Urinary bladder (tissue), 3 donors: ENCODE measurements at regions not wholly inside any gene's neighbourhood (a gene's known extent, or its start where the extent isn't known, plus 50 kb on each side); places are given as distances from the start of the nearest gene placed in this dataset.
"Not testable (repeated sequence)": the region's sequence is repeated elsewhere in the genome, so short reads cannot be mapped to it uniquely, and the experiment has no call there.

Source experiments
- DNase-seq: peaks from one replicate; pipeline ENCODE4 v3.0.0-alpha.2; 2015; ENCODE audit errors: extremely low spot score
- H3K27ac ChIP-seq: one replicate; pipeline ENCODE4 v1.5.1; 2013; ENCODE audit warnings: low read depth, mild to moderate bottlenecking, moderate library complexity
- H3K36me3 ChIP-seq: one replicate; pipeline ENCODE4 v1.6.1; 2013; ENCODE audit warnings: mild to moderate bottlenecking, moderate library complexity; ENCODE audit not compliant: insufficient read depth
- H3K4me1 ChIP-seq: one replicate; pipeline ENCODE4 v1.6.1; 2013; ENCODE audit warnings: mild to moderate bottlenecking, moderate library complexity; ENCODE audit not compliant: insufficient read depth
- H3K4me3 ChIP-seq: one replicate; pipeline ENCODE4 v1.5.1; 2013; ENCODE audit warnings: low read depth, low read length
- WGBS: extraction: QIAGEN DNeasy Blood & Tissue Kit; methylation state at CpG from one replicate; pipeline ENCODE4 v1.1.7; 2013; 5-methylcytosine and 5-hydroxymethylcytosine counted together
- donor health status: healthy with polysubstance abuse.
- donor health status: healthy.

DNA sequence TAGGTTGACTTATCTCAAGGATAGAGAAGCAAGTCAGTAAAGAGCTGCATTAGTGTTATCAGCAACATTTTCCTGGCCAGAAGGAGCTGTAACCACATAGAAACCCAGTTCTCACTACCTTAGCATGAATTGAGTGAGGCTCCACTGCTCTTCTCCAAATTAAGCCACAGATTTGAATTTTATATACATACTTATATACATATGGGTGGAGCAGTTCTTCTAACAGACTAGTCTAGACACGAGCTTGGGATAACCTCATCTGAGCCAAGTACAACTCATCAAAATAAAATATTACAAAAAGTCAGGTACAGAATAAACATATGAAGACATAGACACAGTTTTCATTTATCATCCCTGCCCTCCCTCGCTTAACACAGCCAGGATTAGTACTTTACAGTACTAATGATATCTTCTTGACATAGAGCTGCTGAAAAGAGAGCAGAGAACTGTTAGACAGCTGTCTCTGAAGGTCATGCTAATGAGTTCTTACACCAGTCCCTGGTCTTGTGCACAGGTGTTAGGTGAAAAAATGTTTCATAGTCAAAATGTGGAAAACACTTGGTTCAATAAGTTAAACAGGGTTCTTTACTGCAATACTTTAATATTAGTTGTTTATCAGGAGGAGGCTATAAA is 147.4 kb upstream of the HTR1E start:
- H3K36me3 ChIP-seq = no peaks in the 10 kb centered on the region
- no peak overlapping the region for H3K4me3 ChIP-seq
- DNase-seq = no peak
- 32% methylated on average over 2 of the region's 2 CpGs for WGBS
- H3K4me1 ChIP-seq = no peaks in the 10 kb centered on the region
- no peak overlapping the region for H3K27ac ChIP-seq

GRCh38 chr6:86782328-86782727 is 155.0 kb upstream of the HTR1E start:
- H3K36me3 ChIP-seq = no peaks in the 10 kb centered on the region
- no peaks in the 10 kb centered on the region for H3K4me1 ChIP-seq
- H3K4me3 ChIP-seq = no peak overlapping the region

GRCh38 chr6:86780923-86781322 is 156.4 kb upstream of the HTR1E start:
- 85% methylated on average over 2 of the region's 2 CpGs for WGBS
- DNase-seq = no peak
- Histone ChIP-seq H3K4me1 (no peaks in the 10 kb centered on the region), H3K4me3 (no peak overlapping the region), H3K36me3 (no peaks in the 10 kb centered on the region), H3K27ac (no peak overlapping the region)

More at GRCh38 chr6:86782328-86782727, 155.0 kb upstream of the HTR1E start:
- no peak overlapping the region for H3K27ac ChIP-seq
- DNase-seq = no peak

GRCh38 chr6:86775893-86776292 is 161.4 kb upstream of the HTR1E start:
- Histone ChIP-seq H3K27ac (no peak overlapping the region), H3K36me3 (no peaks in the 10 kb centered on the region), H3K4me1 (no peaks in the 10 kb centered on the region), H3K4me3 (no peak overlapping the region)
- no peak for DNase-seq

- H3K36me3 ChIP-seq = no peaks in the 10 kb centered on the region
- DNase-seq = no peak
- H3K27ac ChIP-seq = no peak overlapping the region
- 84% methylated on average over 1 of the region's 1 CpG for WGBS
- no peak overlapping the region for H3K4me3 ChIP-seq
- H3K4me1 ChIP-seq = no peaks in the 10 kb centered on the region
These were observed 172.1 kb upstream of the HTR1E start for GRCh38 chr6:86765211-86765610.

- DNase-seq, H3K4me1 ChIP-seq, H3K27ac ChIP-seq, H3K36me3 ChIP-seq, H3K4me3 ChIP-seq: not testable (repeated sequence)
These were observed 177.4 kb upstream of the HTR1E start for GRCh38 chr6:86759953-86760352.

DNA sequence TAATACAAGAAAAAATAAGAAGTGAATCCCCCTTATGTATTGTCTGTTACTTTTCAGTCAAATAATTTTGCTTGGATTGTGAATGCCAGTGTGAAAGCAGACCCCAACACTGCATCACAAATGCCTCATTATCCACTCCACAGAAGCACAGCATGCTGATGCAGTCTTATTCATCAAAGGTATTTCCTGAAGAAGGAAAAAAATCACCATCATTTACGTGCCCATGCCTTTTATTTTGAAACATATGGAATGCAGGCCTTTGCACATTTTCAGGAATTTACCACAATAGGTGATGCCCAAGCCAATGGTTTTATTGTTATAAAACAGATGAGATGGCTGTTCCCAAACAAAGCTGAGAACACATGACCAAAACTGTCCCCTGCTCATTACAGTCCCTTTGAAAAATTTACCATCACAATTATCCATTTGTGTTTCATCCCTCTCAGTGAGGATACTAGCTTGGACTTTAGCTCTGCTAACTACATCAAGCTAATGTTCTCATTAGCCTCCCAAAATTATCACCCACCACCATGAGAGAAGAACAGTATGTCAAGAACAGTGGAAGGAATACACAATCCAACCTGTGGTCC is 180.6 kb upstream of the HTR1E start:
- no peak overlapping the region for H3K27ac ChIP-seq
- 42% methylated on average over 1 of the region's 1 CpG for WGBS
- H3K4me3 ChIP-seq = no peak overlapping the region
- no peaks in the 10 kb centered on the region for H3K4me1 ChIP-seq
- no peak for DNase-seq
- no peaks in the 10 kb centered on the region for H3K36me3 ChIP-seq

- Histone ChIP-seq H3K4me3 (no peak overlapping the region), H3K36me3 (no peaks in the 10 kb centered on the region), H3K4me1 (no peaks in the 10 kb centered on the region), H3K27ac (no peak overlapping the region)
- DNase-seq = no peak
- 57% methylated on average over 1 of the region's 1 CpG for WGBS
These were observed 193.3 kb upstream of the HTR1E start for GRCh38 chr6:86744048-86744447.

DNA sequence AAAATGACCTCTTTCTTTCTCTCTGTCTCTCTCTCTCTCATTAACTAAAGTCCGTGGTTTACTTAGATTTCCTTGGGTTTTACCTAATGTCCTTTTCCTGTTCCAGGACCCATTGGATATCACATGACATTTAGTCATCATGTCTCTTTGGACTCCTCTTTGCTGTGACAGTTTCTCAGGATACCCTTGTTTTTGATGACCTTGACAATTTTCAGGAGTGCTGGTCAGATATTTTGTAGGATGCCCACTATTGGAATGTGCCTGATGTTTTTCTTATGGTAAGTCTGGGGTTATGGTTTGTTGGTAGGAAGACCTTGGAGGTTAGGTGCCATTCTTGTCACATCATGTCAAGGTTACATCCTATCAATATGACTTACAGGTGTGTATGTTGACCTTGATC is 199.2 kb upstream of the HTR1E start:
- Histone ChIP-seq H3K36me3 (no peaks in the 10 kb centered on the region), H3K4me3 (no peak overlapping the region), H3K27ac (no peak overlapping the region), H3K4me1 (no peaks in the 10 kb centered on the region)
- 98% methylated on average over 1 of the region's 1 CpG for WGBS
- no peak for DNase-seq

DNA sequence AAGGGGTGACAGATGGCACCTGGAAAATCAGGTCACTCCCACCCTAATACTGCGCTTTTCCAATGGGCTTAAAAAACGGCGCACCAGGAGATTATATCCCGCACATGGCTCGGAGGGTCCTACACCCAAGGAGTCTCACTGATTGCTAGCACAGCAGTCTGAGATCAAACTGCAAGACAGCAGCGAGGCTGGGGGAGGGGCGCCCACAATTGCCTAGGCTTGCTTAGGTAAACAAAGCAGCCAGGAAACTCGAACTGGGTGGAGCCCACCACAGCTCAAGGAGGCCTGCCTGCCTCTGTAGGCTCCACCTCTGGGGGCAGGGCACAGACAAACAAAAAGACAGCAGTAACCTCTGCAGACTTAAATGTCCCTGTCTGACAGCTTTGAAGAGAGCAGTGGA is 205.7 kb upstream of the HTR1E start:
- not testable (repeated sequence) for H3K4me1 ChIP-seq, H3K4me3 ChIP-seq, DNase-seq, H3K36me3 ChIP-seq, H3K27ac ChIP-seq
- WGBS = 84% methylated on average over 8 of the region's 8 CpGs

GRCh38 chr6:86730772-86731171 is 206.6 kb upstream of the HTR1E start:
- WGBS = 91% methylated on average over 4 of the region's 4 CpGs
- H3K4me1 ChIP-seq, H3K27ac ChIP-seq, DNase-seq, H3K36me3 ChIP-seq, H3K4me3 ChIP-seq: not testable (repeated sequence)

DNA sequence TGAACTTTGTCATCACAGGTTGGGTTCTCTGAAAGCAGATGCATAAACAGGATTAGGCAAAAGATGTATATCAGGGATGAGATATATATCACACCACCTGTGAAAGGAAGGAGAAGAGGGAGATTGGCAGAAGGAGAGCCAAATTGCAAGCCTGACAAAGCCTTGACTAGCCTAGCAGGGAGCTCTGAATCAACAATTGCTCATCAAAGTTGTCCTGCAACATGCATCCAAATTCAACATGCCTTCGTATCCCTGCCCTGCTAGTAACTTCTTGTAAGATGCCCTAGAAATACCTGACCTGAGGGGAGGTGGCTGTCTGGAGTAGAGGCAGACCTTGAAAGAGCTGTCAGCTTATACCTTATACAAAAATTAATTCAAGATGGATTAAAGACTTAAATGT is 207.1 kb upstream of the HTR1E start:
- Histone ChIP-seq H3K4me1 (no peaks in the 10 kb centered on the region), H3K4me3 (no peak overlapping the region), H3K36me3 (no peaks in the 10 kb centered on the region), H3K27ac (no peak overlapping the region)
- 43% methylated on average over 1 of the region's 1 CpG for WGBS
- no peak for DNase-seq

DNA sequence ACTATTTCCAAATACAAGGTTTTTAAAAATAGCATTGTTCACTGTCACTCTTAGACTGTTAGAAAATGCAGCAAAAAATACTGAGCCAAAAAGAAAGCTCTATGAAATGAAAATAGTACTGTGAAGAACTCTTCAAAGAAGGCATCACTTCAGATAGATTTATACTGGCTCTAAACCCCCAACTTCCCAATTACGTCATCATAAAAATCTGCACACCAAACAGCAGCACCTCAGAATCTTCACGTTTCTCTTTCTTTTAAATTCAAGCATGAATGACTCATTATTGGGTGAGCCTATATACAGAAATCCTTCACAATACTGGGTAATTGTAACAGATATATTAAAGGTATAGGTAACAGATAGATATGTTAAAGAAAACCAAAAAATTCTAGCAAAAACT is 208.4 kb upstream of the HTR1E start:
- no peak overlapping the region for H3K27ac ChIP-seq
- WGBS = 56% methylated on average over 2 of the region's 2 CpGs
- H3K4me3 ChIP-seq = no peak overlapping the region
- no peaks in the 10 kb centered on the region for H3K4me1 ChIP-seq
- no peaks in the 10 kb centered on the region for H3K36me3 ChIP-seq
- DNase-seq = no peak

GRCh38 chr6:86724695-86725094 is 212.6 kb upstream of the HTR1E start:
- DNase-seq = no peak
- 80% methylated on average over 4 of the region's 4 CpGs for WGBS
- H3K27ac ChIP-seq = no peak overlapping the region

DNA sequence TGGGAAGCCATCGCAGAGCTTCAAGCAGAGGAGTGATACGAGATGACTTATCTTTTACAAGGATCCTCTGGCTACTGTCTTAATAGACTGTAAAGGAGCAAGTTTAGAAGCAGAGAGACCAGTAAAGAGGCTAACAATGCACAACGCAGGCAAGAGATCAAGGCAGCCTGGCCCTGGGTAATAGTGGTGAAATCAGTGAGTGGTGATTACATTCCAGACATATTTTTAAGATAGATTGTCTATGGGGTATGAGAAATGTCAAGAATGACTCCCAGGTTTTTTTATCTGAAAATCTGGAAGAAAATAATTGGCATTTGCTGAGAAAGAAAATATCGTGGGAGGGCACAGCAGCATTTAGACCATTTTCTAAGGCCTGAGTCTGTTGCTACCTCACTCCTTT is 213.6 kb upstream of the HTR1E start:
- H3K27ac ChIP-seq = no peak overlapping the region
- DNase-seq = no peak
- H3K36me3 ChIP-seq = no peaks in the 10 kb centered on the region
- WGBS = 19% methylated on average over 4 of the region's 4 CpGs
- H3K4me3 ChIP-seq = no peak overlapping the region
- H3K4me1 ChIP-seq = no peaks in the 10 kb centered on the region

More at GRCh38 chr6:86724695-86725094, 212.6 kb upstream of the HTR1E start:
- H3K4me3 ChIP-seq = no peak overlapping the region
- H3K36me3 ChIP-seq = no peaks in the 10 kb centered on the region
- no peaks in the 10 kb centered on the region for H3K4me1 ChIP-seq
